ENCODE measurements at regions not wholly inside any gene's neighbourhood (a gene's known extent, or its start where the extent isn't known, plus 50 kb on each side); places are given as distances from the start of the nearest gene placed in this dataset.
"Not testable (repeated sequence)": the region's sequence is repeated elsewhere in the genome, so short reads cannot be mapped to it uniquely, and the experiment has no call there.

DNA sequence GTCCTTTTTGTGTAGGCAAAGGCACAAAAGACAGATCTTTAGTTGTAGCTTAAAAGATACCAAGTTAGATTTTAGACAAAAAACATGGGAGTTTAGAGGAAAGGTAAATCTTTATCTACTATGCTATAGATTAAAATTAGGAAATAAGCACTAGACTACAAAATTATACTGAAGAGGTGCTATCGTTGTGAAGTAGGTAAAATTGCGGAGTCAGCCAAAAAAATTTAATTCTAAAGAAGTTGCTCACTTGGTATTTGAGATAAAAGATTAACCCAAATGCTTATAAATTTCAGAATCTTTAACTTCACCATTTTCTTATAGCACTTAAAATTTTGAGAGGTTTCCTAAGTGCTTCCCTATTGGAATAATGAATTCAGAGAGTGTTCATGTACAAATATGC is 604.1 kb downstream of the GRXCR1 start:
- no peak for FAIRE-seq
- H3K36me3 ChIP-seq (ENCODE audit: control insufficient read depth in 2 of 2, extremely low read depth in 1 of 2, insufficient read depth in 2 of 2, low read length in 2 of 2): no peaks in the 10 kb centered on the region
- H2AFZ ChIP-seq (ENCODE audit: control insufficient read depth, low read length): peak overlapping the region; percentile 39
- H3K27ac ChIP-seq (ENCODE audit: control insufficient read depth, insufficient read depth, low read length): no peak overlapping the region
- H3K4me1 ChIP-seq (ENCODE audit: control insufficient read depth, extremely low read depth, insufficient read depth, low read length): no peaks in the 10 kb centered on the region
- DNase-seq (ENCODE audit: low read depth, low spot score): no peak
- TF ChIP-seq EZH2 (IDR thresholded peaks at IDR 0.05; ENCODE audit: low read length): no peak
- no peak overlapping the region for H3K9ac ChIP-seq (ENCODE audit: control insufficient read depth, extremely low read depth, insufficient read depth, low read length)
- no peak overlapping the region for H3K4me3 ChIP-seq (ENCODE audit: control insufficient read depth in 2 of 3, extremely low read depth in 1 of 3, insufficient read depth in 2 of 3, low read depth in 1 of 3, low read length in 3 of 3)
- no peaks in the 10 kb centered on the region for H4K20me1 ChIP-seq (ENCODE audit: control insufficient read depth, extremely low read depth, insufficient read depth, low read length)
- H3K79me2 ChIP-seq (ENCODE audit: control insufficient read depth, insufficient read depth, low read length): no peaks in the 10 kb centered on the region
- dilution Hi-C loops (cut with MboI; ENCODE audit: extremely low pct_ligation_motif_present, low sequenced_read_pairs): no loop called here
- no peaks in the 10 kb centered on the region for H3K27me3 ChIP-seq (ENCODE audit: control insufficient read depth, extremely low read depth, insufficient read depth, low read length)
- no peaks in the 10 kb centered on the region for H3K9me1 ChIP-seq (ENCODE audit: control insufficient read depth, extremely low read depth, insufficient read depth, low read length)
- no peak overlapping the region for H3K4me2 ChIP-seq (ENCODE audit: control insufficient read depth, extremely low read depth, insufficient read depth, low read depth, low read length)
- H3K9me3 ChIP-seq (ENCODE audit: control insufficient read depth, low read depth, low read length): no peaks in the 10 kb centered on the region

DNA sequence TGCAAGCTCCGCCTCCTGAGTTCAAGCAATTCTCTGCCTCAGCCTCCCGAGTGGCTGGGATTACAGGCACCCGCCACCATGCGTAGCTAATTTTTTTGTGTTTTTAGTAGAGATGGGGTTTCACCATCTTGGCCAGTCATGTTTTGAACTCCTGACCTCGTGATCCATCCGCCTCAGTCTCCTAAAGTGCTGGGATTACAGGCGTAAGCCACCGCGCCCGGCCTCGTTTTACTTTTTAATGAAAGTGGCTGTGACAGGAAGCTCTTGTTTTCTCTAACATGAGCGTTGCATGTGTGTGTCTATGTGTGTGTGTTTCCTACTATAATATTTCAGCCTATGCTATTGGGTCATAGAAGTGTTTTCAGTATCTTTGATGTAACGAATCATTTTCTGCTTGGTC is 613.3 kb downstream of the GRXCR1 start:
- H3K79me2 ChIP-seq (ENCODE audit: control insufficient read depth, insufficient read depth, low read length); H3K4me1 ChIP-seq (ENCODE audit: control insufficient read depth, extremely low read depth, insufficient read depth, low read length); H3K9ac ChIP-seq (ENCODE audit: control insufficient read depth, extremely low read depth, insufficient read depth, low read length); H3K9me1 ChIP-seq (ENCODE audit: control insufficient read depth, extremely low read depth, insufficient read depth, low read length); DNase-seq (ENCODE audit: low read depth, low spot score); H3K27ac ChIP-seq (ENCODE audit: control insufficient read depth, insufficient read depth, low read length); H3K4me2 ChIP-seq (ENCODE audit: control insufficient read depth, extremely low read depth, insufficient read depth, low read depth, low read length); FAIRE-seq; H3K9me3 ChIP-seq (ENCODE audit: control insufficient read depth, low read depth, low read length); H3K27me3 ChIP-seq (ENCODE audit: control insufficient read depth, extremely low read depth, insufficient read depth, low read length); H3K36me3 ChIP-seq (ENCODE audit: control insufficient read depth in 2 of 2, extremely low read depth in 1 of 2, insufficient read depth in 2 of 2, low read length in 2 of 2); H2AFZ ChIP-seq (ENCODE audit: control insufficient read depth, low read length); H3K4me3 ChIP-seq (ENCODE audit: control insufficient read depth in 2 of 3, extremely low read depth in 1 of 3, insufficient read depth in 2 of 3, low read depth in 1 of 3, low read length in 3 of 3); H4K20me1 ChIP-seq (ENCODE audit: control insufficient read depth, extremely low read depth, insufficient read depth, low read length); dilution Hi-C loops (cut with MboI; ENCODE audit: extremely low pct_ligation_motif_present, low sequenced_read_pairs): not testable (repeated sequence)

DNA sequence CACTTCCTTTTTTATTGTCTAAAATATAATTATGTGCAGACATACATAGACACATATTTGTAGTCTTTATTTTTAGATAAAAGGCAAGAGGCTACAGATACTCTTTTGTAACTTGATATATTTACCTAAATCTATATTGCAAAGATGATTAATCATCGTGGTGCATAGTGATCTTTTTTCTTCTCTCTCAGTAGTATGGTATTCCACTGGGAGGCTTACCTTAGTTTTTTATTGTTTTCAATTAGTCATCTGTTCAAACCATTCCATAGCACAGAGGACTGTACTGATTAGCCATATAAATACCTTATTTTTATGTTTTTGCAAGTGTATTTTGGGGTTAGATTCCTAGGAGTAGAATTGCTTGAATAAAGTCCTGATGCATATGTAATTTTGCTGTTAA is 619.7 kb downstream of the GRXCR1 start:
- Histone ChIP-seq H3K9ac (ENCODE audit: control insufficient read depth, extremely low read depth, insufficient read depth, low read length) (no peak overlapping the region), H3K9me3 (ENCODE audit: control insufficient read depth, low read depth, low read length) (peaks cover 2% of the 10 kb centered on the region), H3K27ac (ENCODE audit: control insufficient read depth, insufficient read depth, low read length) (no peak overlapping the region), H3K36me3 (ENCODE audit: control insufficient read depth in 2 of 2, extremely low read depth in 1 of 2, insufficient read depth in 2 of 2, low read length in 2 of 2) (no peaks in the 10 kb centered on the region), H3K9me1 (ENCODE audit: control insufficient read depth, extremely low read depth, insufficient read depth, low read length) (no peaks in the 10 kb centered on the region), H3K27me3 (ENCODE audit: control insufficient read depth, extremely low read depth, insufficient read depth, low read length) (no peaks in the 10 kb centered on the region), H4K20me1 (ENCODE audit: control insufficient read depth, extremely low read depth, insufficient read depth, low read length) (no peaks in the 10 kb centered on the region), H3K4me3 (ENCODE audit: control insufficient read depth in 2 of 3, extremely low read depth in 1 of 3, insufficient read depth in 2 of 3, low read depth in 1 of 3, low read length in 3 of 3) (no peak overlapping the region), H2AFZ (ENCODE audit: control insufficient read depth, low read length) (no peak overlapping the region), H3K4me2 (ENCODE audit: control insufficient read depth, extremely low read depth, insufficient read depth, low read depth, low read length) (no peak overlapping the region), H3K79me2 (ENCODE audit: control insufficient read depth, insufficient read depth, low read length) (no peaks in the 10 kb centered on the region), H3K4me1 (ENCODE audit: control insufficient read depth, extremely low read depth, insufficient read depth, low read length) (no peaks in the 10 kb centered on the region)
- FAIRE-seq: no peak
- dilution Hi-C loops (cut with MboI; ENCODE audit: extremely low pct_ligation_motif_present, low sequenced_read_pairs): no loop called here
- no peak for DNase-seq (ENCODE audit: low read depth, low spot score)
- TF ChIP-seq, protein P1, sequence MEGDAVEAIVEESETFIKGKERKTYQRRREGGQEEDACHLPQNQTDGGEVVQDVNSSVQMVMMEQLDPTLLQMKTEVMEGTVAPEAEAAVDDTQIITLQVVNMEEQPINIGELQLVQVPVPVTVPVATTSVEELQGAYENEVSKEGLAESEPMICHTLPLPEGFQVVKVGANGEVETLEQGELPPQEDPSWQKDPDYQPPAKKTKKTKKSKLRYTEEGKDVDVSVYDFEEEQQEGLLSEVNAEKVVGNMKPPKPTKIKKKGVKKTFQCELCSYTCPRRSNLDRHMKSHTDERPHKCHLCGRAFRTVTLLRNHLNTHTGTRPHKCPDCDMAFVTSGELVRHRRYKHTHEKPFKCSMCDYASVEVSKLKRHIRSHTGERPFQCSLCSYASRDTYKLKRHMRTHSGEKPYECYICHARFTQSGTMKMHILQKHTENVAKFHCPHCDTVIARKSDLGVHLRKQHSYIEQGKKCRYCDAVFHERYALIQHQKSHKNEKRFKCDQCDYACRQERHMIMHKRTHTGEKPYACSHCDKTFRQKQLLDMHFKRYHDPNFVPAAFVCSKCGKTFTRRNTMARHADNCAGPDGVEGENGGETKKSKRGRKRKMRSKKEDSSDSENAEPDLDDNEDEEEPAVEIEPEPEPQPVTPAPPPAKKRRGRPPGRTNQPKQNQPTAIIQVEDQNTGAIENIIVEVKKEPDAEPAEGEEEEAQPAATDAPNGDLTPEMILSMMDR (optimal IDR thresholded peaks at IDR 0.05 in 1 of 3, IDR thresholded peaks at IDR 0.05 in 1 of 3, conservative IDR thresholded peaks at IDR 0.05 in 1 of 3; ENCODE audit: extremely low read depth in 1 of 3, insufficient read depth in 2 of 3, low read length in 3 of 3): no peak
- TF ChIP-seq EZH2 (IDR thresholded peaks at IDR 0.05; ENCODE audit: low read length): no peak

All from keratinocyte (primary cell).